ENCODE measurements at regions not wholly inside any gene's neighbourhood (a gene's known extent, or its start where the extent isn't known, plus 50 kb on each side); places are given as distances from the start of the nearest gene placed in this dataset.

DNA sequence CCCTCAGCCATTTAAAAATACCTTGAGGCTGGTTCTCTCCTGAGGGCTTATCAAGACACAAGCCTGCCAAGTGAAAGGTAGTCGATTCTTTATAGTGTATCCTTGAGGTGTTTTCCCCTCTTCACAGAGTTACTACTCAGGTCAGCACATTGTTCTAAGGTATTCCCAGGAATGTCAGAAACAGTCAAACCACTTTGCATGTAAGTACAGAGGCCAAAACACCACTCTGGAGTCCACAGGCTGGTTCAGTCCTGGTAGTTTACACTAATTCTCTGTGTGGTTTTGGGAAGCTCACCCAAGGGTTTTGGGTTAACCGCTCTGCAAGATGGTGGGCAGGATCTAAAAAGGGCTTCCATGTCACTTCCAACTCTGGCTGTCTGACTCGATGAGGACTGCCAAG, 162.3 kb upstream of the PPP2R2B start:
- TF ChIP-seq, protein P1, sequence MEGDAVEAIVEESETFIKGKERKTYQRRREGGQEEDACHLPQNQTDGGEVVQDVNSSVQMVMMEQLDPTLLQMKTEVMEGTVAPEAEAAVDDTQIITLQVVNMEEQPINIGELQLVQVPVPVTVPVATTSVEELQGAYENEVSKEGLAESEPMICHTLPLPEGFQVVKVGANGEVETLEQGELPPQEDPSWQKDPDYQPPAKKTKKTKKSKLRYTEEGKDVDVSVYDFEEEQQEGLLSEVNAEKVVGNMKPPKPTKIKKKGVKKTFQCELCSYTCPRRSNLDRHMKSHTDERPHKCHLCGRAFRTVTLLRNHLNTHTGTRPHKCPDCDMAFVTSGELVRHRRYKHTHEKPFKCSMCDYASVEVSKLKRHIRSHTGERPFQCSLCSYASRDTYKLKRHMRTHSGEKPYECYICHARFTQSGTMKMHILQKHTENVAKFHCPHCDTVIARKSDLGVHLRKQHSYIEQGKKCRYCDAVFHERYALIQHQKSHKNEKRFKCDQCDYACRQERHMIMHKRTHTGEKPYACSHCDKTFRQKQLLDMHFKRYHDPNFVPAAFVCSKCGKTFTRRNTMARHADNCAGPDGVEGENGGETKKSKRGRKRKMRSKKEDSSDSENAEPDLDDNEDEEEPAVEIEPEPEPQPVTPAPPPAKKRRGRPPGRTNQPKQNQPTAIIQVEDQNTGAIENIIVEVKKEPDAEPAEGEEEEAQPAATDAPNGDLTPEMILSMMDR (IDR thresholded peaks at IDR 0.05): no peak
- no peak for TF ChIP-seq POLR2A (IDR thresholded peaks at IDR 0.05)
